CD4-positive, CD25-positive, alpha-beta regulatory T cell (primary cell): ENCODE measurements at regions not wholly inside any gene's neighbourhood (a gene's known extent, or its start where the extent isn't known, plus 50 kb on each side); places are given as distances from the start of the nearest gene placed in this dataset.

Experiments
- ATAC-seq, 2 donors: fragments of 150-1000 bp; cut with Tn5 transposase; one replicate each; pipeline ENCODE4 v1.10.0; 2021; ENCODE audit warnings: low read depth in 2 of 2, moderate number of reproducible peaks in 2 of 2, moderate library complexity in 1 of 2
- DNase-seq, 3 donors: peaks; one replicate each; pipeline versions ENCODE4 v3.0.0 to v3.0.0-alpha.2; 2012 to 2022; ENCODE audit warnings: mixed read lengths in 1 of 3
- H3K27ac ChIP-seq: one replicate; pipeline ENCODE4 v1.7.0; 2013; ENCODE audit warnings: mild to moderate bottlenecking, low read length; ENCODE audit not compliant: insufficient read depth, poor library complexity, severe bottlenecking
- H3K27me3 ChIP-seq: one replicate; pipeline ENCODE4 v1.7.0; 2013; ENCODE audit warnings: low read length; ENCODE audit not compliant: control insufficient read depth, insufficient read depth
- H3K36me3 ChIP-seq: one replicate; pipeline ENCODE4 v1.7.0; 2013; ENCODE audit warnings: mild to moderate bottlenecking, low read length, moderate library complexity; ENCODE audit not compliant: control insufficient read depth, insufficient read depth
- H3K4me1 ChIP-seq: 2 replicates; pipeline ENCODE4 v1.7.0; 2013; ENCODE audit warnings: mild to moderate bottlenecking, low read length; ENCODE audit not compliant: insufficient read depth, control insufficient read depth, poor library complexity, severe bottlenecking
- H3K4me3 ChIP-seq: one replicate; pipeline ENCODE4 v1.7.0; 2013; ENCODE audit warnings: low read depth, mild to moderate bottlenecking, low read length, moderate library complexity
- H3K9me3 ChIP-seq, 2 experiments: 1 replicate in 1 of 2; 2 replicates in 1 of 2; pipeline ENCODE4 v1.7.0; 2013; ENCODE audit warnings: low read length in 2 of 2, mild to moderate bottlenecking in 1 of 2, moderate library complexity in 1 of 2; ENCODE audit not compliant: control insufficient read depth in 2 of 2
- H3K27ac Mint-ChIP-seq, 3 donors: one replicate each; pipeline ENCODE4 v1.8.0; 2020 to 2022; ENCODE audit warnings: mild to moderate bottlenecking in 3 of 3, mixed read lengths in 3 of 3, moderate library complexity in 2 of 3
- H3K27me3 Mint-ChIP-seq: one replicate; pipeline ENCODE4 v1.8.0; 2022; ENCODE audit warnings: mild to moderate bottlenecking, mixed read lengths
- H3K36me3 Mint-ChIP-seq: one replicate; pipeline ENCODE4 v1.8.0; 2020; ENCODE audit warnings: mixed read lengths
- H3K4me1 Mint-ChIP-seq, 4 donors: one replicate each; pipeline ENCODE4 v1.8.0; 2020 to 2022; ENCODE audit warnings: mixed read lengths in 4 of 4, mild to moderate bottlenecking in 1 of 4
- H3K4me3 Mint-ChIP-seq, 4 donors: one replicate each; pipeline ENCODE4 v1.8.0; 2020 to 2022; ENCODE audit warnings: mild to moderate bottlenecking in 4 of 4, mixed read lengths in 4 of 4, moderate library complexity in 3 of 4
- H3K9me3 Mint-ChIP-seq, 7 donors: one replicate each; pipeline ENCODE4 v1.8.0; 2020 to 2022; ENCODE audit warnings: mixed read lengths in 7 of 7, mild to moderate bottlenecking in 3 of 7, moderate library complexity in 2 of 7

- Mint-ChIP-seq H3K4me3 (no peak overlapping the region), H3K27ac (no peak overlapping the region), H3K4me1 (no peaks in the 10 kb centered on the region), H3K9me3 (peaks cover 0 to 9% (median 6%) of the 10 kb centered on the region in 7 donors), H3K27me3 (peaks cover 14% of the 10 kb centered on the region), H3K36me3 (no peaks in the 10 kb centered on the region)
- H3K4me1 ChIP-seq: no peaks in the 10 kb centered on the region
- no peak for DNase-seq
- H3K4me3 ChIP-seq: no peak overlapping the region
- H3K9me3 ChIP-seq: peaks cover 0 to 1% of the 10 kb centered on the region in 2 experiments
- H3K36me3 ChIP-seq: no peaks in the 10 kb centered on the region
- H3K27ac ChIP-seq: no peak overlapping the region
- H3K27me3 ChIP-seq: peaks cover 1% of the 10 kb centered on the region
- no peak for ATAC-seq
These were observed 201.4 kb upstream of the TMTC4 start for GRCh38 chr13:100876044-100876403.

GRCh38 chr13:100875392-100876043, 200.9 kb upstream of the TMTC4 start:
- H3K27ac Mint-ChIP-seq: no peak overlapping the region
- no peaks in the 10 kb centered on the region for H3K36me3 Mint-ChIP-seq
- no peaks in the 10 kb centered on the region for H3K4me1 Mint-ChIP-seq
- Histone ChIP-seq H3K36me3 (no peaks in the 10 kb centered on the region), H3K4me3 (no peak overlapping the region), H3K27me3 (peaks cover 1% of the 10 kb centered on the region), H3K9me3 (peaks cover 0 to 1% of the 10 kb centered on the region in 2 experiments), H3K27ac (no peak overlapping the region), H3K4me1 (no peaks in the 10 kb centered on the region)
- peaks cover 0 to 9% (median 6%) of the 10 kb centered on the region in 7 donors for H3K9me3 Mint-ChIP-seq
- no peak overlapping the region for H3K4me3 Mint-ChIP-seq
- ATAC-seq: no peak
- peak in 1 of 3 donors; percentile 2 for DNase-seq
- H3K27me3 Mint-ChIP-seq: peaks cover 13% of the 10 kb centered on the region

GRCh38 chr13:100872761-100873160, 198.2 kb upstream of the TMTC4 start:
- Mint-ChIP-seq H3K27me3 (peaks cover 9% of the 10 kb centered on the region), H3K9me3 (peaks cover 0 to 12% (median 7%) of the 10 kb centered on the region in 7 donors), H3K27ac (no peak overlapping the region), H3K4me1 (no peaks in the 10 kb centered on the region), H3K36me3 (no peaks in the 10 kb centered on the region), H3K4me3 (no peak overlapping the region)
- H3K9me3 ChIP-seq: peaks cover 0 to 1% of the 10 kb centered on the region in 2 experiments
- no peaks in the 10 kb centered on the region for H3K36me3 ChIP-seq
- no peaks in the 10 kb centered on the region for H3K27me3 ChIP-seq
- ATAC-seq (no peak), DNase-seq (no peak)
- H3K4me3 ChIP-seq: no peak overlapping the region
- H3K27ac ChIP-seq: no peak overlapping the region
- no peaks in the 10 kb centered on the region for H3K4me1 ChIP-seq

- H3K4me1 ChIP-seq: no peaks in the 10 kb centered on the region
- no peak overlapping the region for H3K4me3 ChIP-seq
- peaks cover 0 to 15% (median 9%) of the 10 kb centered on the region in 7 donors for H3K9me3 Mint-ChIP-seq
- H3K9me3 ChIP-seq: peaks cover 12 to 16% of the 10 kb centered on the region in 2 experiments
- no peak overlapping the region for H3K27ac Mint-ChIP-seq
- H3K36me3 Mint-ChIP-seq: no peaks in the 10 kb centered on the region
- H3K27me3 Mint-ChIP-seq: peaks cover 9% of the 10 kb centered on the region
- H3K27me3 ChIP-seq: no peaks in the 10 kb centered on the region
- H3K27ac ChIP-seq: no peak overlapping the region
- H3K36me3 ChIP-seq: no peaks in the 10 kb centered on the region
- DNase-seq (no peak), ATAC-seq (no peak)
- no peaks in the 10 kb centered on the region for H3K4me1 Mint-ChIP-seq
- no peak overlapping the region for H3K4me3 Mint-ChIP-seq
These were observed 196.3 kb upstream of the TMTC4 start for GRCh38 chr13:100870898-100871297.

GRCh38 chr13:100860866-100861265, 186.3 kb upstream of the TMTC4 start:
- H3K27ac ChIP-seq: no peak overlapping the region
- H3K27me3 Mint-ChIP-seq: peaks cover 4% of the 10 kb centered on the region
- no peak overlapping the region for H3K4me3 Mint-ChIP-seq
- H3K4me3 ChIP-seq: no peak overlapping the region
- H3K4me1 ChIP-seq: no peaks in the 10 kb centered on the region
- no peaks in the 10 kb centered on the region for H3K9me3 ChIP-seq
- H3K27ac Mint-ChIP-seq: no peak overlapping the region
- no peaks in the 10 kb centered on the region for H3K36me3 ChIP-seq
- DNase-seq: no peak
- peaks cover 1 to 6% (median 4%) of the 10 kb centered on the region in 7 donors for H3K9me3 Mint-ChIP-seq
- H3K27me3 ChIP-seq: no peaks in the 10 kb centered on the region
- ATAC-seq: no peak
- H3K36me3 Mint-ChIP-seq: no peaks in the 10 kb centered on the region
- peaks cover 0 to 4% (median 0%) of the 10 kb centered on the region in 4 donors for H3K4me1 Mint-ChIP-seq

GRCh38 chr13:100859861-100860260, 185.3 kb upstream of the TMTC4 start:
- Histone ChIP-seq H3K9me3 (no peaks in the 10 kb centered on the region), H3K36me3 (no peaks in the 10 kb centered on the region), H3K4me3 (no peak overlapping the region), H3K4me1 (no peaks in the 10 kb centered on the region), H3K27ac (no peak overlapping the region), H3K27me3 (no peaks in the 10 kb centered on the region)
- H3K9me3 Mint-ChIP-seq: peaks cover 0 to 4% (median 1%) of the 10 kb centered on the region in 7 donors
- no peak overlapping the region for H3K4me3 Mint-ChIP-seq
- H3K27me3 Mint-ChIP-seq: peaks cover 4% of the 10 kb centered on the region
- ATAC-seq (no peak), DNase-seq (no peak)
- H3K4me1 Mint-ChIP-seq: peaks cover 0 to 4% (median 0%) of the 10 kb centered on the region in 4 donors
- no peaks in the 10 kb centered on the region for H3K36me3 Mint-ChIP-seq
- peak overlapping the region in 1 of 3 donors; percentile 90 for H3K27ac Mint-ChIP-seq

- Mint-ChIP-seq H3K4me3 (no peak overlapping the region), H3K4me1 (no peaks in the 10 kb centered on the region), H3K9me3 (peaks cover 0 to 4% (median 0%) of the 10 kb centered on the region in 7 donors), H3K27ac (no peak overlapping the region), H3K27me3 (no peaks in the 10 kb centered on the region), H3K36me3 (no peaks in the 10 kb centered on the region)
- no peaks in the 10 kb centered on the region for H3K9me3 ChIP-seq
- H3K27ac ChIP-seq: no peak overlapping the region
- DNase-seq: no peak
- ATAC-seq: no peak
- no peak overlapping the region for H3K4me3 ChIP-seq
- no peaks in the 10 kb centered on the region for H3K36me3 ChIP-seq
- no peaks in the 10 kb centered on the region for H3K4me1 ChIP-seq
- H3K27me3 ChIP-seq: no peaks in the 10 kb centered on the region
These were observed 180.6 kb upstream of the TMTC4 start for GRCh38 chr13:100855151-100855550.

- H3K4me1 ChIP-seq: no peaks in the 10 kb centered on the region
- no peaks in the 10 kb centered on the region for H3K27me3 Mint-ChIP-seq
- no peak overlapping the region for H3K27ac Mint-ChIP-seq
- H3K27ac ChIP-seq: no peak overlapping the region
- H3K4me1 Mint-ChIP-seq: no peaks in the 10 kb centered on the region
- H3K36me3 Mint-ChIP-seq: no peaks in the 10 kb centered on the region
- DNase-seq (no peak), ATAC-seq (no peak)
- no peak overlapping the region for H3K4me3 Mint-ChIP-seq
- no peaks in the 10 kb centered on the region for H3K27me3 ChIP-seq
- H3K4me3 ChIP-seq: no peak overlapping the region
- H3K9me3 ChIP-seq: no peaks in the 10 kb centered on the region
- H3K36me3 ChIP-seq: no peaks in the 10 kb centered on the region
- H3K9me3 Mint-ChIP-seq: peaks cover 0 to 4% (median 0%) of the 10 kb centered on the region in 7 donors
These were observed 179.4 kb upstream of the TMTC4 start for GRCh38 chr13:100854006-100854405.
